Liver (tissue), 3 donors: ENCODE measurements at regions not wholly inside any gene's neighbourhood (a gene's known extent, or its start where the extent isn't known, plus 50 kb on each side); places are given as distances from the start of the nearest gene placed in this dataset.

Experiments used
- ATF3 ChIP-seq: IDR thresholded peaks from 2 replicates; pipeline ENCODE4 v1.6.1; 2016; ENCODE audit warnings: antibody characterized with exemption
- CTCF ChIP-seq: fragments of 150-350 bp; IDR thresholded peaks from 2 replicates; pipeline ENCODE4 v1.5.1; 2017; ENCODE audit warnings: improper control_type of control experiment, low read depth, low read length; ENCODE audit not compliant: missing input control
- GABPA ChIP-seq, 2 donors: IDR thresholded peaks in 1 of 2; conservative IDR thresholded peaks in 1 of 2; 2 replicates each; pipeline ENCODE4 v1.6.1; 2016; ENCODE audit warnings: antibody characterized with exemption in 2 of 2, mild to moderate bottlenecking in 1 of 2, moderate library complexity in 1 of 2
- HNF4A ChIP-seq, 2 donors: conservative IDR thresholded peaks; 2 replicates each; pipeline ENCODE4 v1.6.1; 2016; ENCODE audit warnings: antibody characterized with exemption in 2 of 2, mild to moderate bottlenecking in 2 of 2
- RAD21 ChIP-seq, 2 donors: IDR thresholded peaks; 2 replicates each; pipeline ENCODE4 v1.6.1; 2016; ENCODE audit warnings: antibody characterized with exemption in 2 of 2, mild to moderate bottlenecking in 2 of 2
- REST ChIP-seq: IDR thresholded peaks from 2 replicates; pipeline ENCODE4 v1.6.1; 2016; ENCODE audit warnings: antibody characterized with exemption, mild to moderate bottlenecking
- TAF1 ChIP-seq: conservative IDR thresholded peaks from 2 replicates; pipeline ENCODE4 v1.6.1; 2016; ENCODE audit warnings: antibody characterized with exemption, mild to moderate bottlenecking
- YY1 ChIP-seq: IDR thresholded peaks from 2 replicates; pipeline ENCODE4 v1.6.1; 2016; ENCODE audit warnings: antibody characterized with exemption, mild to moderate bottlenecking
- ZBTB33 ChIP-seq: IDR thresholded peaks from 2 replicates; pipeline ENCODE4 v1.6.1; 2016; ENCODE audit warnings: antibody characterized with exemption
- donor health status: healthy.
- donor health status: healthy.

GRCh38 chr2:12603781-12604295, 112.9 kb upstream of the TRIB2 start:
- TF ChIP-seq YY1 (no peak), GABPA (IDR thresholded peaks at IDR 0.05 in 1 of 2, conservative IDR thresholded peaks at IDR 0.05 in 1 of 2) (no peak), TAF1 (no peak), CTCF (no peak), REST (no peak), RAD21 (IDR thresholded peaks at IDR 0.05) (no peak), ATF3 (no peak), HNF4A (conservative IDR thresholded peaks at IDR 0.05) (no peak), ZBTB33 (no peak)
